HCT116 (cell line): ENCODE measurements at regions not wholly inside any gene's neighbourhood (a gene's known extent, or its start where the extent isn't known, plus 50 kb on each side); places are given as distances from the start of the nearest gene placed in this dataset.

Experiments used
- EZH2 ChIP-seq: fragments of 200-600 bp; sonication (generic); IDR thresholded peaks from 2 replicates; pipeline ENCODE4 v1.6.1; 2017; ENCODE audit warnings: antibody characterized with exemption, mixed run types
- EZH2phosphoT487 ChIP-seq: fragments of 200-600 bp; IDR thresholded peaks from 2 replicates; pipeline ENCODE4 v1.6.1; 2018; ENCODE audit warnings: antibody characterized with exemption, borderline replicate concordance
- JUND ChIP-seq: IDR thresholded peaks from 2 replicates; pipeline ENCODE4 v1.6.1; 2012
- POLR2A ChIP-seq: IDR thresholded peaks from 2 replicates; pipeline ENCODE4 v1.7.0; 2011; ENCODE audit warnings: borderline replicate concordance; ENCODE audit not compliant: insufficient read depth, insufficient read length; ENCODE audit errors: extremely low read depth
- SP1 ChIP-seq: IDR thresholded peaks from 2 replicates; pipeline ENCODE4 v1.6.1; 2012; ENCODE audit warnings: low read depth
- SRF ChIP-seq: IDR thresholded peaks from 2 replicates; pipeline ENCODE4 v1.6.1; 2012; ENCODE audit warnings: low read depth
- TCF7L2 ChIP-seq: IDR thresholded peaks from 2 replicates; pipeline ENCODE4 v1.7.0; 2011; ENCODE audit warnings: borderline replicate concordance, inconsistent platforms; ENCODE audit not compliant: insufficient read depth, insufficient read length; ENCODE audit errors: extremely low read depth
- ZNF274 ChIP-seq: fragments of 200-500 bp; sonication (Bioruptor generic); IDR thresholded peaks from 2 replicates; pipeline ENCODE4 v1.6.1; 2014; ENCODE audit warnings: mild to moderate bottlenecking, low read depth, low read length, inconsistent platforms
- TF ChIP-seq, protein P1 (sequence below), 3 experiments: fragments of 200-600 bp in 1 of 3; sonication (generic) in 1 of 3; IDR thresholded peaks in 2 of 3; conservative IDR thresholded peaks in 1 of 3; 2 replicates each; pipeline ENCODE4 v1.5.1; 2012 to 2017; ENCODE audit warnings: low read depth in 2 of 3, low read length in 2 of 3, antibody characterized with exemption in 1 of 3, borderline replicate concordance in 1 of 3, control low read depth in 1 of 3, mild to moderate bottlenecking in 1 of 3, mixed read lengths in 1 of 3, mixed run types in 1 of 3, moderate library complexity in 1 of 3; ENCODE audit not compliant: insufficient read depth in 1 of 3
- TF ChIP-seq, protein P2 (sequence below): IDR thresholded peaks from 2 replicates; pipeline ENCODE4 v1.6.1; 2012
- TF ChIP-seq, protein P3 (sequence below): IDR thresholded peaks from 2 replicates; pipeline ENCODE4 v1.6.1; 2011; ENCODE audit warnings: mild to moderate bottlenecking, low read length, moderate library complexity; ENCODE audit not compliant: insufficient replicate concordance; ENCODE audit errors: extremely low read depth

DNA sequence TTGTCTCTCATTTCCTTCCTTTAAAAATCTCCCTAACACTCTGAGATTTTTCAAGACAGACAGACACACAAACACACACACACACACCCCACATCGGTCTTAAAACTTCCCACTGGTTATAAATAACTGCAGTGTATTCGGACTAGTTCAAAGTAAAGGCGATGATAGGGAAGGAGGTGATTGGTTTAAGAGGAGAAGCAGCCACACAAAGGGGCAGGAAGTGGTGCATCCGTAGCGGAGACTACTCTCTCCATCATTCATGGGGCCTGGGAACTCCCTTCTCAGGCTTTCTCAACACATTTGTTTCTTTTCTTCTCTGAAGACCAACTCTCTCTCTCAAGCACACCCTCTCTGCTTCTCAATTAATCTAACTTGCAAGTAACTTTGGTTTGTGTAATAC is 149.1 kb upstream of the DPP10 start:
- TF ChIP-seq, protein P1, sequence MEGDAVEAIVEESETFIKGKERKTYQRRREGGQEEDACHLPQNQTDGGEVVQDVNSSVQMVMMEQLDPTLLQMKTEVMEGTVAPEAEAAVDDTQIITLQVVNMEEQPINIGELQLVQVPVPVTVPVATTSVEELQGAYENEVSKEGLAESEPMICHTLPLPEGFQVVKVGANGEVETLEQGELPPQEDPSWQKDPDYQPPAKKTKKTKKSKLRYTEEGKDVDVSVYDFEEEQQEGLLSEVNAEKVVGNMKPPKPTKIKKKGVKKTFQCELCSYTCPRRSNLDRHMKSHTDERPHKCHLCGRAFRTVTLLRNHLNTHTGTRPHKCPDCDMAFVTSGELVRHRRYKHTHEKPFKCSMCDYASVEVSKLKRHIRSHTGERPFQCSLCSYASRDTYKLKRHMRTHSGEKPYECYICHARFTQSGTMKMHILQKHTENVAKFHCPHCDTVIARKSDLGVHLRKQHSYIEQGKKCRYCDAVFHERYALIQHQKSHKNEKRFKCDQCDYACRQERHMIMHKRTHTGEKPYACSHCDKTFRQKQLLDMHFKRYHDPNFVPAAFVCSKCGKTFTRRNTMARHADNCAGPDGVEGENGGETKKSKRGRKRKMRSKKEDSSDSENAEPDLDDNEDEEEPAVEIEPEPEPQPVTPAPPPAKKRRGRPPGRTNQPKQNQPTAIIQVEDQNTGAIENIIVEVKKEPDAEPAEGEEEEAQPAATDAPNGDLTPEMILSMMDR (IDR thresholded peaks at IDR 0.05 in 2 of 3, conservative IDR thresholded peaks at IDR 0.05 in 1 of 3; ENCODE audit: borderline replicate concordance in 1 of 3, insufficient read depth in 1 of 3, low read depth in 2 of 3, low read length in 2 of 3): no peak
- TF ChIP-seq TCF7L2: no peak
- TF ChIP-seq, protein P2, sequence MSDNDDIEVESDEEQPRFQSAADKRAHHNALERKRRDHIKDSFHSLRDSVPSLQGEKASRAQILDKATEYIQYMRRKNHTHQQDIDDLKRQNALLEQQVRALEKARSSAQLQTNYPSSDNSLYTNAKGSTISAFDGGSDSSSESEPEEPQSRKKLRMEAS: no peak
- no peak for TF ChIP-seq EZH2
- TF ChIP-seq SP1: no peak
- TF ChIP-seq, protein P3, sequence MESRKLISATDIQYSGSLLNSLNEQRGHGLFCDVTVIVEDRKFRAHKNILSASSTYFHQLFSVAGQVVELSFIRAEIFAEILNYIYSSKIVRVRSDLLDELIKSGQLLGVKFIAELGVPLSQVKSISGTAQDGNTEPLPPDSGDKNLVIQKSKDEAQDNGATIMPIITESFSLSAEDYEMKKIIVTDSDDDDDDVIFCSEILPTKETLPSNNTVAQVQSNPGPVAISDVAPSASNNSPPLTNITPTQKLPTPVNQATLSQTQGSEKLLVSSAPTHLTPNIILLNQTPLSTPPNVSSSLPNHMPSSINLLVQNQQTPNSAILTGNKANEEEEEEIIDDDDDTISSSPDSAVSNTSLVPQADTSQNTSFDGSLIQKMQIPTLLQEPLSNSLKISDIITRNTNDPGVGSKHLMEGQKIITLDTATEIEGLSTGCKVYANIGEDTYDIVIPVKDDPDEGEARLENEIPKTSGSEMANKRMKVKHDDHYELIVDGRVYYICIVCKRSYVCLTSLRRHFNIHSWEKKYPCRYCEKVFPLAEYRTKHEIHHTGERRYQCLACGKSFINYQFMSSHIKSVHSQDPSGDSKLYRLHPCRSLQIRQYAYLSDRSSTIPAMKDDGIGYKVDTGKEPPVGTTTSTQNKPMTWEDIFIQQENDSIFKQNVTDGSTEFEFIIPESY: no peak
- no peak for TF ChIP-seq ZNF274
- TF ChIP-seq EZH2phosphoT487: no peak
- TF ChIP-seq POLR2A: no peak
- TF ChIP-seq JUND: no peak
- no peak for TF ChIP-seq SRF
